22Rv1 (cell line): ENCODE measurements at regions not wholly inside any gene's neighbourhood (a gene's known extent, or its start where the extent isn't known, plus 50 kb on each side); places are given as distances from the start of the nearest gene placed in this dataset.
"Not testable (repeated sequence)": the region's sequence is repeated elsewhere in the genome, so short reads cannot be mapped to it uniquely, and the experiment has no call there.

Experiments
- ZFX ChIP-seq: fragments of 450-650 bp; IDR thresholded peaks from 2 replicates; pipeline ENCODE4 v1.6.1; 2017; ENCODE audit warnings: antibody characterized with exemption, borderline replicate concordance
- TF ChIP-seq, protein P1 (sequence below): fragments of 450-650 bp; IDR thresholded peaks from 2 replicates; pipeline ENCODE4 v1.5.1; 2017; ENCODE audit warnings: mild to moderate bottlenecking

DNA sequence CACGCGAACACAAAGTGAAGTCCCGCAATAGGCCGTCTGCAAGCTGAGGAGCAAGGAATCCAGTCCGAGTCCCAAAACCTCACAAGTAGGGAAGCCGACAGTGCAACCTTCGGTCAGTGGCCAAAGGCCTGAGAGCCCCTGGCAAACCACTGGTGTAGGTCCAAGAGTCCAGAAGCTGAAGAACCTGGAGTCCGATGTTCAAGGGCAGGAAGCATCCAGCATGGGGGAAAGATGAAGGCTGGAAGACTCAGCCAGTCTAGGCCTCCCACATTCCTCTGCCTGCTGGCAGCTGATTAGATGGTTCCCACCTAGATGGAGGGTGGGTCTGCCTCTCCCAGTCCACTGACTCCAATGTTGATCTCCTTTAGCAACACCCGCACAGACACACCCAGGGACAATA, 87.2 kb downstream of the EMX2 start:
- TF ChIP-seq, protein P1, sequence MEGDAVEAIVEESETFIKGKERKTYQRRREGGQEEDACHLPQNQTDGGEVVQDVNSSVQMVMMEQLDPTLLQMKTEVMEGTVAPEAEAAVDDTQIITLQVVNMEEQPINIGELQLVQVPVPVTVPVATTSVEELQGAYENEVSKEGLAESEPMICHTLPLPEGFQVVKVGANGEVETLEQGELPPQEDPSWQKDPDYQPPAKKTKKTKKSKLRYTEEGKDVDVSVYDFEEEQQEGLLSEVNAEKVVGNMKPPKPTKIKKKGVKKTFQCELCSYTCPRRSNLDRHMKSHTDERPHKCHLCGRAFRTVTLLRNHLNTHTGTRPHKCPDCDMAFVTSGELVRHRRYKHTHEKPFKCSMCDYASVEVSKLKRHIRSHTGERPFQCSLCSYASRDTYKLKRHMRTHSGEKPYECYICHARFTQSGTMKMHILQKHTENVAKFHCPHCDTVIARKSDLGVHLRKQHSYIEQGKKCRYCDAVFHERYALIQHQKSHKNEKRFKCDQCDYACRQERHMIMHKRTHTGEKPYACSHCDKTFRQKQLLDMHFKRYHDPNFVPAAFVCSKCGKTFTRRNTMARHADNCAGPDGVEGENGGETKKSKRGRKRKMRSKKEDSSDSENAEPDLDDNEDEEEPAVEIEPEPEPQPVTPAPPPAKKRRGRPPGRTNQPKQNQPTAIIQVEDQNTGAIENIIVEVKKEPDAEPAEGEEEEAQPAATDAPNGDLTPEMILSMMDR: not testable (repeated sequence)
- not testable (repeated sequence) for TF ChIP-seq ZFX
